GM23338 (cell line): ENCODE measurements at regions not wholly inside any gene's neighbourhood (a gene's known extent, or its start where the extent isn't known, plus 50 kb on each side); places are given as distances from the start of the nearest gene placed in this dataset.
A peak's percentile ranks its signal among the peaks of the same experiment; 100 is the strongest.

ENCODE experiments used
- ATAC-seq: fragments of 200-7000 bp; cut with Tn5 transposase; 3 replicates; pipeline ENCODE4 v1.9.1; 2020
- DNase-seq: peaks from one replicate; pipeline ENCODE4 v3.0.0-alpha.2; 2015; ENCODE audit warnings: low spot score
- H2AFZ ChIP-seq: fragments of 200-600 bp; sonication (generic); 2 replicates; pipeline ENCODE4 v1.8.0; 2016; ENCODE audit warnings: antibody characterized with exemption, mild to moderate bottlenecking, moderate library complexity
- H3F3A ChIP-seq: fragments of 200-600 bp; sonication (generic); replicated peaks from 2 replicates; pipeline ENCODE4 v1.8.0; 2017; ENCODE audit warnings: antibody characterized with exemption, mixed run types, low read depth
- H3K27ac ChIP-seq: fragments of 200-600 bp; sonication (generic); 2 replicates; pipeline ENCODE4 v1.6.1; 2016; ENCODE audit warnings: low read depth
- H3K27me3 ChIP-seq: fragments of 200-600 bp; sonication (generic); 2 replicates; pipeline ENCODE4 v1.8.0; 2016; ENCODE audit warnings: mild to moderate bottlenecking, mixed run types, moderate library complexity; ENCODE audit not compliant: insufficient read depth
- H3K36me3 ChIP-seq: fragments of 200-600 bp; sonication (generic); 2 replicates; pipeline ENCODE4 v1.8.0; 2016; ENCODE audit warnings: mild to moderate bottlenecking; ENCODE audit not compliant: insufficient read depth
- H3K4me1 ChIP-seq: fragments of 200-600 bp; sonication (generic); 2 replicates; pipeline ENCODE4 v1.8.0; 2016; ENCODE audit warnings: mild to moderate bottlenecking, moderate library complexity; ENCODE audit not compliant: insufficient read depth
- H3K4me2 ChIP-seq: fragments of 200-600 bp; sonication (generic); 2 replicates; pipeline ENCODE4 v1.7.1; 2017; ENCODE audit warnings: mixed run types
- H3K4me3 ChIP-seq: fragments of 200-600 bp; sonication (generic); 2 replicates; pipeline ENCODE4 v1.6.1; 2016; ENCODE audit warnings: mixed run types
- H3K79me2 ChIP-seq: fragments of 200-600 bp; sonication (generic); replicated peaks from 2 replicates; pipeline ENCODE4 v1.8.0; 2017; ENCODE audit warnings: mild to moderate bottlenecking; ENCODE audit not compliant: insufficient read depth
- H3K9me2 ChIP-seq: fragments of 200-600 bp; sonication (generic); 2 replicates; pipeline ENCODE4 v1.8.0; 2017; ENCODE audit not compliant: insufficient read depth
- H4K20me1 ChIP-seq: fragments of 200-600 bp; sonication (generic); replicated peaks from 2 replicates; pipeline ENCODE4 v1.8.0; 2017; ENCODE audit warnings: mild to moderate bottlenecking; ENCODE audit not compliant: insufficient read depth
- H3K27ac Mint-ChIP-seq: 2 replicates; pipeline ENCODE4 v1.8.0; 2020; ENCODE audit warnings: inconsistent platforms, mild to moderate bottlenecking, moderate library complexity, mixed read lengths
- H3K27me3 Mint-ChIP-seq: 3 replicates; pipeline ENCODE4 v1.8.0; 2022; ENCODE audit warnings: low read depth, mild to moderate bottlenecking, moderate library complexity, mixed read lengths, inconsistent platforms; ENCODE audit not compliant: insufficient read depth, poor library complexity
- H3K36me3 Mint-ChIP-seq: 3 replicates; pipeline ENCODE4 v1.8.0; 2021; ENCODE audit warnings: low read depth, mild to moderate bottlenecking, inconsistent platforms, moderate library complexity, mixed read lengths
- H3K4me1 Mint-ChIP-seq: 3 replicates; pipeline ENCODE4 v1.8.0; 2020; ENCODE audit warnings: mild to moderate bottlenecking, inconsistent platforms, mixed read lengths
- H3K4me3 Mint-ChIP-seq: 3 replicates; pipeline ENCODE4 v1.8.0; 2021; ENCODE audit warnings: moderate library complexity, mild to moderate bottlenecking, inconsistent platforms, mixed read lengths
- H3K9me3 Mint-ChIP-seq: 3 replicates; pipeline ENCODE4 v1.8.0; 2020; ENCODE audit warnings: moderate library complexity, mild to moderate bottlenecking, inconsistent platforms, mixed read lengths
- CREB1 ChIP-seq: fragments of 250-450 bp; sonication (Bioruptor Pico); IDR thresholded peaks from 2 replicates; pipeline ENCODE4 v1.5.0; 2020; ENCODE audit warnings: low read depth, mild to moderate bottlenecking, moderate library complexity
- CTCF ChIP-seq, 2 experiments: fragments of 200-600 bp in 1 of 2; sonication (generic) in 1 of 2; conservative IDR thresholded peaks; 2 replicates each; pipeline versions ENCODE4 v1.5.1 to v1.6.1; 2016 to 2017; ENCODE audit warnings: antibody characterized with exemption in 2 of 2, low read depth in 2 of 2, mild to moderate bottlenecking in 2 of 2, moderate library complexity in 1 of 2
- EZH2 ChIP-seq: fragments of 200-600 bp; sonication (generic); IDR thresholded peaks from one replicate; pipeline ENCODE4 v1.8.0; 2017; ENCODE audit warnings: antibody characterized with exemption, mild to moderate bottlenecking, low read depth; ENCODE audit not compliant: unreplicated experiment
- EZH2phosphoT487 ChIP-seq: fragments of 200-600 bp; sonication (generic); IDR thresholded peaks from one replicate; pipeline ENCODE4 v1.8.1; 2018; ENCODE audit warnings: antibody characterized with exemption; ENCODE audit not compliant: unreplicated experiment
- JUNB ChIP-seq: IDR thresholded peaks from one replicate; pipeline ENCODE4 v1.6.1; 2016; ENCODE audit warnings: antibody characterized with exemption; ENCODE audit not compliant: unreplicated experiment
- NANOG ChIP-seq: IDR thresholded peaks from 2 replicates; pipeline ENCODE4 v1.6.1; 2016; ENCODE audit warnings: antibody characterized with exemption, borderline replicate concordance
- POLR2AphosphoS5 ChIP-seq: IDR thresholded peaks from 2 replicates; pipeline ENCODE4 v1.6.1; 2016; ENCODE audit warnings: antibody characterized with exemption, low read depth
- REST ChIP-seq: IDR thresholded peaks from one replicate; pipeline ENCODE4 v1.6.1; 2018; ENCODE audit warnings: antibody characterized with exemption; ENCODE audit not compliant: unreplicated experiment
- STAT1 ChIP-seq: IDR thresholded peaks from one replicate; pipeline ENCODE4 v1.6.1; 2016; ENCODE audit warnings: antibody characterized with exemption; ENCODE audit not compliant: unreplicated experiment
- ZNF114 ChIP-seq: fragments of 250-450 bp; sonication (Bioruptor Pico); IDR thresholded peaks from 2 replicates; pipeline ENCODE4 v1.5.0; 2020; ENCODE audit warnings: mild to moderate bottlenecking, moderate library complexity
- ZNF331 ChIP-seq: fragments of 250-450 bp; sonication (Bioruptor Pico); IDR thresholded peaks from 2 replicates; pipeline ENCODE4 v1.5.0; 2020; ENCODE audit warnings: low read depth, mild to moderate bottlenecking, moderate library complexity

- no peak for TF ChIP-seq REST
- TF ChIP-seq JUNB: no peak
- no peak for TF ChIP-seq ZNF331
- TF ChIP-seq NANOG: no peak
These were observed 618.5 kb upstream of the MMS22L start (continued) for GRCh38 chr6:97901531-97901930.

- Histone ChIP-seq H4K20me1 (no peaks in the 10 kb centered on the region), H3K27me3 (no peaks in the 10 kb centered on the region), H3K9me2 (no peaks in the 10 kb centered on the region), H3K79me2 (no peaks in the 10 kb centered on the region), H3K4me3 (no peak overlapping the region), H3F3A (no peaks in the 10 kb centered on the region), H3K36me3 (no peaks in the 10 kb centered on the region), H3K4me2 (no peak overlapping the region), H3K4me1 (peaks cover 13% of the 10 kb centered on the region), H2AFZ (0 out of 2 replicates have a peak overlapping the region, but pooled peaks have one; percentile 28), H3K27ac (no peak overlapping the region)
- TF ChIP-seq CREB1 (no peak), ZNF331 (no peak), POLR2AphosphoS5 (no peak), JUNB (no peak), CTCF (conservative IDR thresholded peaks at IDR 0.05; ENCODE audit: low read depth in 2 of 2) (no peak)
- Mint-ChIP-seq H3K4me3 (no peak overlapping the region), H3K4me1 (peaks cover 3% of the 10 kb centered on the region; the same call in 2 of the 3 replicates), H3K36me3 (peaks cover 16% of the 10 kb centered on the region), H3K27me3 (no peaks in the 10 kb centered on the region), H3K27ac (no peak overlapping the region), H3K9me3 (peaks cover 21% of the 10 kb centered on the region)
- DNase-seq: no peak
- no peak for ATAC-seq
These were observed 626.4 kb upstream of the MMS22L start for GRCh38 chr6:97909380-97909779.

- Mint-ChIP-seq H3K27me3 (no peaks in the 10 kb centered on the region), H3K27ac (no peak overlapping the region), H3K4me3 (no peak overlapping the region), H3K4me1 (peaks cover 32% of the 10 kb centered on the region), H3K9me3 (no peaks in the 10 kb centered on the region), H3K36me3 (no peaks in the 10 kb centered on the region)
- Histone ChIP-seq H3K79me2 (no peaks in the 10 kb centered on the region), H3F3A (0 out of 2 replicates have a peak, but pooled peaks cover 3% of the 10 kb centered on the region), H3K4me2 (no peak overlapping the region), H4K20me1 (no peaks in the 10 kb centered on the region), H3K4me1 (peaks cover 52% of the 10 kb centered on the region), H3K27me3 (no peaks in the 10 kb centered on the region), H3K36me3 (no peaks in the 10 kb centered on the region), H2AFZ (no peak overlapping the region), H3K4me3 (no peak overlapping the region), H3K27ac (no peak overlapping the region), H3K9me2 (no peaks in the 10 kb centered on the region)
- ATAC-seq (no peak), DNase-seq (no peak)
- TF ChIP-seq ZNF331: no peak
- no peak for TF ChIP-seq CTCF (conservative IDR thresholded peaks at IDR 0.05; ENCODE audit: low read depth in 2 of 2)
- no peak for TF ChIP-seq STAT1
- TF ChIP-seq EZH2phosphoT487: no peak
- no peak for TF ChIP-seq ZNF114
- no peak for TF ChIP-seq EZH2
These were observed 630.7 kb upstream of the MMS22L start for GRCh38 chr6:97913721-97914120.
